ENCODE measurements at regions not wholly inside any gene's neighbourhood (a gene's known extent, or its start where the extent isn't known, plus 50 kb on each side); places are given as distances from the start of the nearest gene placed in this dataset.

DNA sequence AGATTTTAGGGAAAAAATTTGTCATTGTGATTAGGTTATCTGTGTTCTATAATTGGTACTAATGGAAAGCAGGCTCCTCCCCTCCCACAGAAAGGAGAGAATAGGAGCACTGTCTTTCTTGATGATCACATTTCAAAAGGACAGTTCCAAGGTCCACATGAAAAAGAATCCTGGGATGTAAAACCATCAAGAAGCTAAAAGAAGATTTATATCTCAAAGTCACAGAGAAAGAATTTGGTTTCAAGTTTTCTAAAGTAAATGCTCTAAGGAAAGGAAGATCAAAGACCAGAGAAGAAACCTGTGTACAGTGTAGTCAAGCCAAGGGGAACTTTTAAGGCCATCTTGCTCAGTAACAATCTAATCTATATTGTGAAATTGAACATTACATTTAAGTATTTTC lies 652.7 kb upstream of the HS3ST5 start:
- intact Hi-C loops (cut with micrococcal nuclease), result no loop called here
- no peaks in the 10 kb centered on the region for H3K36me3 Mint-ChIP-seq

GRCh38 chr6:114989279-114989964 lies 646.6 kb upstream of the HS3ST5 start:
- Histone ChIP-seq H3K4me1 (ENCODE audit: control insufficient read depth in 1 of 2, insufficient read depth in 2 of 2, low read length in 2 of 2) (no peaks in the 10 kb centered on the region), H3K27me3 (ENCODE audit: control insufficient read depth in 2 of 2, insufficient read depth in 2 of 2, low read length in 2 of 2) (no peaks in the 10 kb centered on the region), H3K79me2 (ENCODE audit: insufficient read depth, low read length) (no peaks in the 10 kb centered on the region), H3K4me3 (replicated peaks in 1 of 3; ENCODE audit: low read depth in 2 of 3, low read length in 3 of 3) (no peak overlapping the region), H2AFZ (ENCODE audit: insufficient read depth, low read depth, low read length, poor library complexity, severe bottlenecking) (no peak overlapping the region), H4K20me1 (ENCODE audit: insufficient read depth, low read length) (no peaks in the 10 kb centered on the region), H3K4me2 (replicated peaks; ENCODE audit: extremely low read depth, low read length, poor library complexity, severe bottlenecking) (no peak overlapping the region), H3K27ac (ENCODE audit: low read depth in 1 of 2, low read length in 2 of 2) (no peak overlapping the region), H3K36me3 (replicated peaks in 1 of 2; ENCODE audit: control insufficient read depth in 1 of 2, insufficient read depth in 2 of 2, low read length in 2 of 2) (no peaks in the 10 kb centered on the region), H3K9me3 (replicated peaks in 1 of 2; ENCODE audit: control insufficient read depth in 1 of 2, insufficient read depth in 1 of 2, low read length in 2 of 2) (peaks cover 8 to 11% of the 10 kb centered on the region in 2 donors), H3K9ac (ENCODE audit: insufficient read depth, low read length, poor library complexity, severe bottlenecking) (no peak overlapping the region)
- no peaks in the 10 kb centered on the region for H3K27me3 Mint-ChIP-seq (ENCODE audit: low read depth in 3 of 3)
- H3K4me3 Mint-ChIP-seq, result no peak overlapping the region
- no peak for DNase-seq
- no peaks in the 10 kb centered on the region for H3K36me3 Mint-ChIP-seq
- H3K27ac Mint-ChIP-seq, result no peak overlapping the region
- no peaks in the 10 kb centered on the region for H3K4me1 Mint-ChIP-seq
- H3K9me3 Mint-ChIP-seq, result peaks cover 2 to 9% (median 5%) of the 10 kb centered on the region in 7 donors
- 74% methylated on average over 2 of the region's 5 CpGs for WGBS (ENCODE audit: insufficient coverage)
- TF ChIP-seq CTCF (IDR thresholded peaks at IDR 0.05), result no peak
- intact Hi-C loops (cut with micrococcal nuclease), result no loop called here

More for the DNA sequence above, 652.7 kb upstream of the HS3ST5 start:
- Histone ChIP-seq H3K79me2 (ENCODE audit: insufficient read depth, low read length) (no peaks in the 10 kb centered on the region), H3K9me3 (replicated peaks in 1 of 2; ENCODE audit: control insufficient read depth in 1 of 2, insufficient read depth in 1 of 2, low read length in 2 of 2) (peaks cover 16 to 19% of the 10 kb centered on the region in 2 donors), H3K27ac (ENCODE audit: low read depth in 1 of 2, low read length in 2 of 2) (no peak overlapping the region), H3K4me2 (replicated peaks; ENCODE audit: extremely low read depth, low read length, poor library complexity, severe bottlenecking) (no peak overlapping the region), H3K9ac (ENCODE audit: insufficient read depth, low read length, poor library complexity, severe bottlenecking) (no peak overlapping the region), H3K27me3 (ENCODE audit: control insufficient read depth in 2 of 2, insufficient read depth in 2 of 2, low read length in 2 of 2) (no peaks in the 10 kb centered on the region), H3K36me3 (replicated peaks in 1 of 2; ENCODE audit: control insufficient read depth in 1 of 2, insufficient read depth in 2 of 2, low read length in 2 of 2) (no peaks in the 10 kb centered on the region), H3K4me3 (replicated peaks in 1 of 3; ENCODE audit: low read depth in 2 of 3, low read length in 3 of 3) (no peak overlapping the region), H2AFZ (ENCODE audit: insufficient read depth, low read depth, low read length, poor library complexity, severe bottlenecking) (no peak overlapping the region), H4K20me1 (ENCODE audit: insufficient read depth, low read length) (no peaks in the 10 kb centered on the region), H3K4me1 (ENCODE audit: control insufficient read depth in 1 of 2, insufficient read depth in 2 of 2, low read length in 2 of 2) (no peaks in the 10 kb centered on the region)
- H3K27ac Mint-ChIP-seq, result no peak overlapping the region
- H3K4me3 Mint-ChIP-seq, result no peak overlapping the region
- peaks cover 0 to 2% (median 0%) of the 10 kb centered on the region in 3 donors for H3K27me3 Mint-ChIP-seq (ENCODE audit: low read depth in 3 of 3)
- no peaks in the 10 kb centered on the region for H3K4me1 Mint-ChIP-seq
- peaks cover 0 to 11% (median 1%) of the 10 kb centered on the region in 7 donors for H3K9me3 Mint-ChIP-seq
- no peak for TF ChIP-seq CTCF (IDR thresholded peaks at IDR 0.05)
- DNase-seq, result no peak
